DND-41 (cell line): ENCODE measurements at regions not wholly inside any gene's neighbourhood (a gene's known extent, or its start where the extent isn't known, plus 50 kb on each side); places are given as distances from the start of the nearest gene placed in this dataset.

Source experiments
- ATAC-seq: fragments of 200-7000 bp; cut with Tn5 transposase; 3 replicates; pipeline ENCODE4 v1.9.1; 2021; ENCODE audit warnings: low read depth; ENCODE audit not compliant: insufficient read depth
- DNase-seq: peaks from one replicate; pipeline ENCODE4 v3.0.0-alpha.2; 2020
- H2AFZ ChIP-seq: 2 replicates; pipeline ENCODE4 v1.6.0; 2012; ENCODE audit warnings: low read depth, low read length
- H3K27ac ChIP-seq: 2 replicates; pipeline ENCODE4 v1.5.1; 2012; ENCODE audit warnings: low read length, inconsistent platforms
- H3K27me3 ChIP-seq: fragments of 200-600 bp; sonication (generic); 2 replicates; pipeline ENCODE4 v1.6.0; 2012; ENCODE audit warnings: low read length, mild to moderate bottlenecking, inconsistent platforms; ENCODE audit not compliant: insufficient read depth, poor library complexity
- H3K36me3 ChIP-seq: 2 replicates; pipeline ENCODE4 v1.5.1; 2012; ENCODE audit warnings: low read length, inconsistent platforms; ENCODE audit not compliant: insufficient read depth
- H3K4me1 ChIP-seq: 2 replicates; pipeline ENCODE4 v1.5.1; 2012; ENCODE audit warnings: mild to moderate bottlenecking, low read length; ENCODE audit not compliant: insufficient read depth
- H3K4me2 ChIP-seq: 2 replicates; pipeline ENCODE4 v1.6.0; 2012; ENCODE audit warnings: mild to moderate bottlenecking, moderate library complexity, low read length, inconsistent platforms; ENCODE audit not compliant: insufficient read depth
- H3K4me3 ChIP-seq, 2 experiments: fragments of 200-600 bp in 1 of 2; shearing (Covaris generic) in 1 of 2; 2 replicates each; pipeline ENCODE4 v1.5.1; 2012 to 2016; ENCODE audit warnings: inconsistent platforms in 2 of 2, low read length in 2 of 2, mild to moderate bottlenecking in 2 of 2, low read depth in 1 of 2, moderate library complexity in 1 of 2
- H3K79me2 ChIP-seq: 2 replicates; pipeline ENCODE4 v1.6.0; 2012; ENCODE audit warnings: low read length, inconsistent platforms; ENCODE audit not compliant: insufficient read depth
- H3K9ac ChIP-seq: 2 replicates; pipeline ENCODE4 v1.6.0; 2012; ENCODE audit warnings: low read depth, mild to moderate bottlenecking, inconsistent platforms, low read length, moderate library complexity
- H3K9me3 ChIP-seq: 2 replicates; pipeline ENCODE4 v1.5.1; 2012; ENCODE audit warnings: low read length, moderate library complexity, mild to moderate bottlenecking, inconsistent platforms; ENCODE audit not compliant: insufficient read depth, severe bottlenecking
- H4K20me1 ChIP-seq: 2 replicates; pipeline ENCODE4 v1.6.0; 2012; ENCODE audit warnings: low read length; ENCODE audit not compliant: insufficient read depth
- CTCF ChIP-seq: IDR thresholded peaks from 2 replicates; pipeline ENCODE4 v1.5.1; 2012; ENCODE audit warnings: borderline replicate concordance, low read length, moderate library complexity, mild to moderate bottlenecking; ENCODE audit not compliant: poor library complexity, severe bottlenecking; ENCODE audit errors: extremely low read depth
- EZH2 ChIP-seq: IDR thresholded peaks from 3 replicates; pipeline ENCODE4 v1.6.1; 2012; ENCODE audit warnings: borderline replicate concordance, low read depth, mild to moderate bottlenecking, moderate library complexity, low read length, inconsistent platforms; ENCODE audit not compliant: severe bottlenecking

GRCh38 chr6:92763680-92764079 lies 655.7 kb downstream of the EPHA7 start:
- no peaks in the 10 kb centered on the region for H3K79me2 ChIP-seq
- H3K27me3 ChIP-seq: no peaks in the 10 kb centered on the region
- H4K20me1 ChIP-seq: no peaks in the 10 kb centered on the region
- no peaks in the 10 kb centered on the region for H3K36me3 ChIP-seq
- no peak for ATAC-seq
- no peak for TF ChIP-seq CTCF
- no peak for TF ChIP-seq EZH2
- H3K9me3 ChIP-seq: no peaks in the 10 kb centered on the region
- no peak overlapping the region for H3K27ac ChIP-seq
- H2AFZ ChIP-seq: no peak overlapping the region
- no peak overlapping the region for H3K4me2 ChIP-seq
- no peak overlapping the region for H3K4me3 ChIP-seq
- H3K9ac ChIP-seq: no peak overlapping the region
- no peaks in the 10 kb centered on the region for H3K4me1 ChIP-seq
- DNase-seq: no peak

- Histone ChIP-seq H3K4me2 (no peak overlapping the region), H4K20me1 (no peaks in the 10 kb centered on the region), H3K27me3 (no peaks in the 10 kb centered on the region), H3K9ac (no peak overlapping the region), H3K79me2 (no peaks in the 10 kb centered on the region), H2AFZ (no peak overlapping the region), H3K36me3 (no peaks in the 10 kb centered on the region), H3K4me3 (no peak overlapping the region), H3K27ac (no peak overlapping the region), H3K9me3 (no peaks in the 10 kb centered on the region), H3K4me1 (no peaks in the 10 kb centered on the region)
- ATAC-seq: no peak
- no peak for DNase-seq
- TF ChIP-seq EZH2: no peak
- TF ChIP-seq CTCF: no peak
Measured at GRCh38 chr6:92763274-92763584, 656.1 kb downstream of the EPHA7 start.

GRCh38 chr6:92762443-92763273 lies 656.7 kb downstream of the EPHA7 start:
- H3K36me3 ChIP-seq: no peaks in the 10 kb centered on the region
- no peak for ATAC-seq
- TF ChIP-seq CTCF (no peak), EZH2 (no peak)

More at GRCh38 chr6:92762443-92763273, 656.7 kb downstream of the EPHA7 start:
- Histone ChIP-seq H4K20me1 (no peaks in the 10 kb centered on the region), H3K4me2 (no peak overlapping the region), H2AFZ (no peak overlapping the region), H3K79me2 (no peaks in the 10 kb centered on the region), H3K9ac (no peak overlapping the region), H3K4me3 (no peak overlapping the region), H3K27ac (no peak overlapping the region), H3K27me3 (no peaks in the 10 kb centered on the region), H3K9me3 (no peaks in the 10 kb centered on the region), H3K4me1 (no peaks in the 10 kb centered on the region)
- no peak for DNase-seq
